H1 (cell line): ENCODE measurements at regions not wholly inside any gene's neighbourhood (a gene's known extent, or its start where the extent isn't known, plus 50 kb on each side); places are given as distances from the start of the nearest gene placed in this dataset.

Source experiments
- BRCA1 ChIP-seq: IDR thresholded peaks from 2 replicates; pipeline ENCODE4 v1.6.1; 2012; ENCODE audit warnings: low read depth, low read length, improper control_type of control experiment
- EZH2 ChIP-seq: fragments of 200-600 bp; sonication (generic); IDR thresholded peaks from 2 replicates; pipeline ENCODE4 v1.7.1; 2012; ENCODE audit warnings: low read depth, mild to moderate bottlenecking, moderate library complexity, low read length, inconsistent platforms; ENCODE audit not compliant: severe bottlenecking
- JUN ChIP-seq: IDR thresholded peaks from 2 replicates; pipeline ENCODE4 v1.6.1; 2011; ENCODE audit warnings: low read depth, mild to moderate bottlenecking, improper control_type of control experiment, low read length
- MAFK ChIP-seq: IDR thresholded peaks from 2 replicates; pipeline ENCODE4 v1.6.1; 2012; ENCODE audit warnings: low read depth, mild to moderate bottlenecking, improper control_type of control experiment, low read length
- POLR2AphosphoS5 ChIP-seq: IDR thresholded peaks from 2 replicates; pipeline ENCODE4 v1.6.1; 2011; ENCODE audit warnings: low read depth, low read length
- RAD21 ChIP-seq, 2 experiments: IDR thresholded peaks in 1 of 2; conservative IDR thresholded peaks in 1 of 2; 2 replicates each; pipeline ENCODE4 v1.6.1; 2011; ENCODE audit warnings: low read depth in 2 of 2, low read length in 2 of 2, improper control_type of control experiment in 1 of 2, inconsistent platforms in 1 of 2, mild to moderate bottlenecking in 1 of 2, moderate library complexity in 1 of 2
- TCF12 ChIP-seq: IDR thresholded peaks from 2 replicates; pipeline ENCODE4 v1.6.1; 2011; ENCODE audit warnings: low read depth, mild to moderate bottlenecking, low read length
- TF ChIP-seq, protein P1 (sequence below): IDR thresholded peaks from 2 replicates; pipeline ENCODE4 v1.6.1; 2011; ENCODE audit warnings: low read depth, mild to moderate bottlenecking, low read length; ENCODE audit not compliant: insufficient read depth
- TF ChIP-seq, protein P2 (sequence below), 3 experiments: IDR thresholded peaks; 1 replicate in 2 of 3; 2 replicates in 1 of 3; pipeline versions ENCODE4 v1.5.1 to v1.6.1; 2011; ENCODE audit warnings: low read length in 3 of 3, mild to moderate bottlenecking in 3 of 3, inconsistent platforms in 2 of 3, low read depth in 1 of 3, moderate library complexity in 1 of 3; ENCODE audit not compliant: insufficient read depth in 1 of 3; ENCODE audit errors: control extremely low read depth in 1 of 3

DNA sequence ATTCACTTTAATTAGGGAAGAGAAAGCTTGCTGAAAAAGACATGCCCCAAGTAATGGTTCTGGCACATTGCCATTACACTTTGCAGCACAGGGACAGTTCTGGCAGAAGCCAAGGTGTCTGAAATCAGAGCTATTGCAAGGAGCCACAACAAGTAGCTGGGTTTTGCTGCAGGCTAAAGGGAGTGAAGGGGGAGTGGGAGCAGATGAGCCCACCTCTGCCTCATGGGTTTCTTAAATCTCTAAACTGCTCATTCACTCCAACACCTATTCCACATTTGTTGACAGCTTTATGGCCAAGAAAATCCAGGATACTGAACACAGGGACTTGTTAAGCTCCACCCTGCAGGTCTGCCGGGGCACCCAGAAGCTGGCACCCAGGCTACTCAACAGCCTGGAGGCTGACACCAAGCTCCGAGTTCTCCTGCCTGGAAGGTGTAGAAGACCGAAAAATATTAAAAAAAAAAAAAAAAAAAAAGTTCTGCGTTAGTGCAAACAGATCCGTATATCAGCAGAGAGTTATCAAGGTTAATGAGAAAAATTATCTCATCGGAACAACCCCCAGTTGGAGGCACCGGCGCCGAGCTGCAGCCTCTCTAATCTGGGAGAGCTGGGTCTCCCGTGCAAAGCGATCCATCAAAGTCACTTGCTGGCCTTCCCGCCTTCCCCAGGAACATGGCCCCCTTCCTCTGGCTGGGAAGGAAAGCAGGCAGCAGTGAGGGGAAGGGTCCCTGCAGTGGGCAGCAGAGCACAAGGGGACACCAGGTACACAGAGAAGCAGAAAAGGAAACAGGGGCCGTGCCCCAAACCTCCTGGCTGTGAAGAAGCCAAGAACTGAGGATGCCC is 123.7 kb downstream of the HNMT start:
- TF ChIP-seq, protein P1, sequence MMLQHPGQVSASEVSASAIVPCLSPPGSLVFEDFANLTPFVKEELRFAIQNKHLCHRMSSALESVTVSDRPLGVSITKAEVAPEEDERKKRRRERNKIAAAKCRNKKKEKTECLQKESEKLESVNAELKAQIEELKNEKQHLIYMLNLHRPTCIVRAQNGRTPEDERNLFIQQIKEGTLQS = no peak
- TF ChIP-seq, protein P2, sequence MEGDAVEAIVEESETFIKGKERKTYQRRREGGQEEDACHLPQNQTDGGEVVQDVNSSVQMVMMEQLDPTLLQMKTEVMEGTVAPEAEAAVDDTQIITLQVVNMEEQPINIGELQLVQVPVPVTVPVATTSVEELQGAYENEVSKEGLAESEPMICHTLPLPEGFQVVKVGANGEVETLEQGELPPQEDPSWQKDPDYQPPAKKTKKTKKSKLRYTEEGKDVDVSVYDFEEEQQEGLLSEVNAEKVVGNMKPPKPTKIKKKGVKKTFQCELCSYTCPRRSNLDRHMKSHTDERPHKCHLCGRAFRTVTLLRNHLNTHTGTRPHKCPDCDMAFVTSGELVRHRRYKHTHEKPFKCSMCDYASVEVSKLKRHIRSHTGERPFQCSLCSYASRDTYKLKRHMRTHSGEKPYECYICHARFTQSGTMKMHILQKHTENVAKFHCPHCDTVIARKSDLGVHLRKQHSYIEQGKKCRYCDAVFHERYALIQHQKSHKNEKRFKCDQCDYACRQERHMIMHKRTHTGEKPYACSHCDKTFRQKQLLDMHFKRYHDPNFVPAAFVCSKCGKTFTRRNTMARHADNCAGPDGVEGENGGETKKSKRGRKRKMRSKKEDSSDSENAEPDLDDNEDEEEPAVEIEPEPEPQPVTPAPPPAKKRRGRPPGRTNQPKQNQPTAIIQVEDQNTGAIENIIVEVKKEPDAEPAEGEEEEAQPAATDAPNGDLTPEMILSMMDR (IDR thresholded peaks at IDR 0.05; ENCODE audit: control extremely low read depth in 1 of 3, insufficient read depth in 1 of 3, low read depth in 1 of 3, low read length in 3 of 3) = no peak
- TF ChIP-seq TCF12 (no peak), JUN (no peak), BRCA1 (no peak), POLR2AphosphoS5 (no peak), MAFK (no peak), RAD21 (IDR thresholded peaks at IDR 0.05 in 1 of 2, conservative IDR thresholded peaks at IDR 0.05 in 1 of 2; ENCODE audit: low read depth in 2 of 2, low read length in 2 of 2) (no peak), EZH2 (no peak)
